OCI-LY1 (cell line): ENCODE measurements at regions not wholly inside any gene's neighbourhood (a gene's known extent, or its start where the extent isn't known, plus 50 kb on each side); places are given as distances from the start of the nearest gene placed in this dataset.

ENCODE experiments used
- H2AFZ ChIP-seq: fragments of 200-600 bp; sonication (generic), shearing (Covaris generic); 2 replicates; pipeline ENCODE4 v1.6.0; 2014; ENCODE audit warnings: antibody characterized with exemption, mild to moderate bottlenecking, low read length
- H3F3A ChIP-seq: fragments of 200-600 bp; sonication (generic), shearing (Covaris generic); 2 replicates; pipeline ENCODE4 v1.6.0; 2014; ENCODE audit warnings: mild to moderate bottlenecking, antibody characterized with exemption, low read length, moderate library complexity; ENCODE audit not compliant: insufficient read depth
- H3K27ac ChIP-seq: fragments of 200-600 bp; sonication (generic); 2 replicates; pipeline ENCODE4 v1.5.1; 2014; ENCODE audit warnings: low read length, mixed run types, mild to moderate bottlenecking, low read depth; ENCODE audit not compliant: poor library complexity, severe bottlenecking
- H3K27me3 ChIP-seq: fragments of 200-600 bp; sonication (generic); 2 replicates; pipeline ENCODE4 v1.6.0; 2014; ENCODE audit warnings: antibody characterized with exemption, mild to moderate bottlenecking, low read length, moderate library complexity; ENCODE audit not compliant: insufficient read depth
- H3K36me3 ChIP-seq: fragments of 200-600 bp; sonication (generic); 2 replicates; pipeline ENCODE4 v1.6.1; 2014; ENCODE audit warnings: mild to moderate bottlenecking, antibody characterized with exemption, low read length, moderate library complexity, mixed read lengths; ENCODE audit not compliant: insufficient read depth
- H3K4me1 ChIP-seq: fragments of 200-600 bp; sonication (generic); 2 replicates; pipeline ENCODE4 v1.5.1; 2014; ENCODE audit warnings: mild to moderate bottlenecking, low read length, moderate library complexity; ENCODE audit not compliant: insufficient read depth, severe bottlenecking
- H3K4me2 ChIP-seq: fragments of 200-600 bp; sonication (generic), shearing (Covaris generic); 2 replicates; pipeline ENCODE4 v1.6.1; 2014; ENCODE audit warnings: low read length
- H3K4me3 ChIP-seq: fragments of 200-600 bp; sonication (generic); 2 replicates; pipeline ENCODE4 v1.5.1; 2014; ENCODE audit warnings: low read length, low read depth, mild to moderate bottlenecking, mixed read lengths; ENCODE audit not compliant: poor library complexity, severe bottlenecking
- H3K79me2 ChIP-seq: fragments of 200-600 bp; shearing (Covaris generic); 2 replicates; pipeline ENCODE4 v1.6.1; 2016; ENCODE audit warnings: mixed run types, low read length, mixed read lengths; ENCODE audit not compliant: insufficient read depth
- H3K9ac ChIP-seq: fragments of 200-600 bp; sonication (generic), shearing (Covaris generic); 2 replicates; pipeline ENCODE4 v1.6.1; 2014; ENCODE audit warnings: mild to moderate bottlenecking, low read length, mixed read lengths
- H3K9me2 ChIP-seq: fragments of 200-600 bp; sonication (generic), shearing (Covaris generic); 2 replicates; pipeline ENCODE4 v1.6.1; 2014; ENCODE audit warnings: low read depth, mild to moderate bottlenecking, low read length, mixed read lengths
- H3K9me3 ChIP-seq: fragments of 200-600 bp; shearing (Covaris generic); 2 replicates; pipeline ENCODE4 v1.6.1; 2014; ENCODE audit warnings: low read length, mixed read lengths
- H4K20me1 ChIP-seq: fragments of 200-600 bp; sonication (generic), shearing (Covaris generic); 2 replicates; pipeline ENCODE4 v1.6.0; 2016; ENCODE audit warnings: mild to moderate bottlenecking, low read length; ENCODE audit not compliant: insufficient read depth
- EZH2 ChIP-seq: fragments of 200-600 bp; sonication (generic), shearing (Covaris generic); IDR thresholded peaks from 2 replicates; pipeline ENCODE4 v1.8.0; 2017; ENCODE audit warnings: borderline replicate concordance, mixed run types, mild to moderate bottlenecking, antibody characterized with exemption, low read length, moderate library complexity, mixed read lengths
- TF ChIP-seq, protein P1 (sequence below): fragments of 200-600 bp; sonication (generic), shearing (Covaris generic); IDR thresholded peaks from 2 replicates; pipeline ENCODE4 v1.5.1; 2017; ENCODE audit warnings: mild to moderate bottlenecking, antibody characterized with exemption, low read length, moderate library complexity, mixed read lengths

DNA sequence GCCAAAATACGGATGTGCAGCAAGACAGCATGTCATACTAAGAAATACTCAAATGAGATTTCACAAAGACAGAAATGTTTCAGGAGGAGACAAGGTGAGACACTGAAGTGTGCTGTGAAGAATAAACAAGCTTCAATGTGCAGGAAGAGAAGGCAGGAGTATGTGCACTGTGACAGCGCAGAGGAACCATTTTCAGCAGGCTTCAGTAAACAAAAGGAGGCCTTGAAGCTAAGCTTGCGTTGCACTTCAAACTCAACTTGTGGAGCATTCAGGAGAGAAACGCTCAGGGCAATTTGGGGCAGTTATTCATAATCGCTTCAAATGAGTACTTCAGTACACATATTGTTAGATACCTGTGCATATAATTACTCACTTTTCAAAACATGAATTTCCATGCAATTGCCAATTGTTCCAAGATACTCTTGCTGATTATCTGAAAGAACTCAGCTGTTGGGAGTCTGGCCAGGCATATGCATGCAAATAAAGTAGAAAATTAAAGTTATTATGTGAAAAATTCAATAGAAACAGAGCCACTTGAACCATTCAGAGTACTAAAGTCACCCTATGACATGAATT is 234.2 kb upstream of the OPRM1 start:
- no peak overlapping the region for H3K4me3 ChIP-seq
- H3K4me1 ChIP-seq = no peaks in the 10 kb centered on the region
- H3K27ac ChIP-seq = no peak overlapping the region
- H3K27me3 ChIP-seq = no peaks in the 10 kb centered on the region
- H3K36me3 ChIP-seq = no peaks in the 10 kb centered on the region
- H2AFZ ChIP-seq = no peak overlapping the region
- no peaks in the 10 kb centered on the region for H3K9me3 ChIP-seq
- no peaks in the 10 kb centered on the region for H4K20me1 ChIP-seq
- no peak overlapping the region for H3K4me2 ChIP-seq
- TF ChIP-seq, protein P1, sequence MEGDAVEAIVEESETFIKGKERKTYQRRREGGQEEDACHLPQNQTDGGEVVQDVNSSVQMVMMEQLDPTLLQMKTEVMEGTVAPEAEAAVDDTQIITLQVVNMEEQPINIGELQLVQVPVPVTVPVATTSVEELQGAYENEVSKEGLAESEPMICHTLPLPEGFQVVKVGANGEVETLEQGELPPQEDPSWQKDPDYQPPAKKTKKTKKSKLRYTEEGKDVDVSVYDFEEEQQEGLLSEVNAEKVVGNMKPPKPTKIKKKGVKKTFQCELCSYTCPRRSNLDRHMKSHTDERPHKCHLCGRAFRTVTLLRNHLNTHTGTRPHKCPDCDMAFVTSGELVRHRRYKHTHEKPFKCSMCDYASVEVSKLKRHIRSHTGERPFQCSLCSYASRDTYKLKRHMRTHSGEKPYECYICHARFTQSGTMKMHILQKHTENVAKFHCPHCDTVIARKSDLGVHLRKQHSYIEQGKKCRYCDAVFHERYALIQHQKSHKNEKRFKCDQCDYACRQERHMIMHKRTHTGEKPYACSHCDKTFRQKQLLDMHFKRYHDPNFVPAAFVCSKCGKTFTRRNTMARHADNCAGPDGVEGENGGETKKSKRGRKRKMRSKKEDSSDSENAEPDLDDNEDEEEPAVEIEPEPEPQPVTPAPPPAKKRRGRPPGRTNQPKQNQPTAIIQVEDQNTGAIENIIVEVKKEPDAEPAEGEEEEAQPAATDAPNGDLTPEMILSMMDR = no peak
- TF ChIP-seq EZH2 = no peak
- no peaks in the 10 kb centered on the region for H3K79me2 ChIP-seq
- no peak overlapping the region for H3K9ac ChIP-seq
- no peaks in the 10 kb centered on the region for H3F3A ChIP-seq
- no peaks in the 10 kb centered on the region for H3K9me2 ChIP-seq

DNA sequence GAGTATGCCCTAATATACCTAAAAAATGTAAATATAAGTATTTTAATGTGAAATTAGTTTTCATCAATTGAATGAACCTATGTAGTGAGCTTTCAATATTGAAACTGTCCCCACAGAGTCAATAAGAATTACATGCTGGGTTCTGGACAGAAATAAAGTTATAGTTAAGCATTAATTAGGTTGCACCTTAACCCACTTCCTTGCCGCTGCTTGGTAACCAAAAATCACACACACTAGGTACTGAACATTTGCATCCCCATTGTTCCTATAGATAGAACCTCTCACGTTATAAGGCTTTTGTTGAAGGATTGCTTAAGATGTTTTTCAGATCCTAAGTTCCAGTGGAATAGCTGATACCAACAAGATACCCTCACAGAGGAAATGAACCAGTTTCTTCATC is 237.1 kb upstream of the OPRM1 start:
- Histone ChIP-seq H2AFZ (no peak overlapping the region), H3K79me2 (no peaks in the 10 kb centered on the region), H3K4me1 (no peaks in the 10 kb centered on the region), H3K4me2 (no peak overlapping the region), H3K27ac (no peak overlapping the region), H3K9me2 (no peaks in the 10 kb centered on the region), H3K36me3 (no peaks in the 10 kb centered on the region), H3K27me3 (no peaks in the 10 kb centered on the region), H3K9ac (no peak overlapping the region), H3F3A (no peaks in the 10 kb centered on the region), H3K9me3 (no peaks in the 10 kb centered on the region), H3K4me3 (no peak overlapping the region), H4K20me1 (no peaks in the 10 kb centered on the region)
- TF ChIP-seq, protein P1 = no peak
- TF ChIP-seq EZH2 = no peak

DNA sequence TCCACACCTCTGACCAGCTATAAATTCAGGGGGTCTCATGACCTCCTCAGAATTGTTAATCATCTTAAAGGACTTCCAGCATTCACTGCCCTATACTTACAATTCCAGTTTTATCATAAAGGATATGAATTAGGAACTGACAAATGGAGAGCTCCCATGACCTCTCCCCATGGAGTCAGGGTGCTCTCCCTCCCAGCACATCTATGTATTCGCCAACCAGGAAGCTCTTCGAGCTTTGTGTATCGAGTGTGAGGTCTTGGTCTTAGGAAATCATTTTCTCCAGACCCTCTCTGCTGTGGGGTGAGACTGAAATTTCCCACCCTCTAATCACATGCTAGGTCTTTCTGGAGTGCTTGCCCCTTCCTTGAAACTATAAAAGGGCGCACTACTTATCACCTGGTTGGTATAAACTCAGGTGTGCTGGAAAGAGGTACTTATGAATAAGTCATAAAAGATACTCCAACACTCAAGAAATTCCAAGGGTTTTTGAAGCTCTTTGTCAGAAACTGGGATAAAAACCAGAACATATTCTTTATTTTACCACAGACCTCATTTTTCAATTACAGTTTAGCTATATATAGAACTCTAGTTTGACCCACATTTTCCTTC is 238.4 kb upstream of the OPRM1 start:
- no peaks in the 10 kb centered on the region for H3K36me3 ChIP-seq
- H4K20me1 ChIP-seq = no peaks in the 10 kb centered on the region
- no peaks in the 10 kb centered on the region for H3K27me3 ChIP-seq
- H3K4me2 ChIP-seq = no peak overlapping the region
- no peaks in the 10 kb centered on the region for H3K9me2 ChIP-seq
- no peak overlapping the region for H3K9ac ChIP-seq
- H3K79me2 ChIP-seq = no peaks in the 10 kb centered on the region
- TF ChIP-seq EZH2 = no peak
- TF ChIP-seq, protein P1 = no peak
- no peak overlapping the region for H3K4me3 ChIP-seq
- H2AFZ ChIP-seq = no peak overlapping the region
- no peaks in the 10 kb centered on the region for H3K9me3 ChIP-seq
- H3K4me1 ChIP-seq = no peaks in the 10 kb centered on the region
- H3K27ac ChIP-seq = no peak overlapping the region
- H3F3A ChIP-seq = no peaks in the 10 kb centered on the region
